Vagina (tissue), 2 donors: ENCODE measurements at regions not wholly inside any gene's neighbourhood (a gene's known extent, or its start where the extent isn't known, plus 50 kb on each side); places are given as distances from the start of the nearest gene placed in this dataset.
"Not testable (repeated sequence)": the region's sequence is repeated elsewhere in the genome, so short reads cannot be mapped to it uniquely, and the experiment has no call there.

Experiments used
- DNase-seq, 2 donors: peaks; one replicate each; pipeline ENCODE4 v3.0.0-alpha.2; 2017; ENCODE audit errors: extremely low spot score in 2 of 2
- H3K27ac ChIP-seq: fragments of 200-600 bp; sonication (generic); one replicate; pipeline ENCODE4 v1.5.1; 2019
- H3K27me3 ChIP-seq: fragments of 200-600 bp; sonication (generic); one replicate; pipeline ENCODE4 v1.5.1; 2019
- H3K36me3 ChIP-seq, 2 donors: fragments of 200-600 bp; sonication (generic); one replicate each; pipeline ENCODE4 v1.5.1; 2017 to 2019
- H3K4me1 ChIP-seq: fragments of 200-600 bp; sonication (generic); one replicate; pipeline ENCODE4 v1.5.1; 2019
- H3K4me3 ChIP-seq, 2 donors: fragments of 200-600 bp; sonication (generic); 1 replicate in 1 of 2; 2 replicates in 1 of 2; pipeline ENCODE4 v1.5.1; 2016 to 2019
- H3K9me3 ChIP-seq: fragments of 200-600 bp; sonication (generic); one replicate; pipeline ENCODE4 v1.5.1; 2019
- CTCF ChIP-seq, 3 experiments: fragments of 450-650 bp in 2 of 3; fragments of 200-600 bp in 1 of 3; sonication (generic) in 1 of 3; IDR thresholded peaks; one replicate each; pipeline ENCODE4 v1.5.1; 2017 to 2019; ENCODE audit warnings: antibody characterized with exemption in 3 of 3, mild to moderate bottlenecking in 2 of 3, moderate library complexity in 2 of 3
- POLR2A ChIP-seq, 2 donors: fragments of 450-650 bp; IDR thresholded peaks; one replicate each; pipeline ENCODE4 v1.6.1; 2017; ENCODE audit warnings: antibody characterized with exemption in 2 of 2, mild to moderate bottlenecking in 2 of 2, moderate library complexity in 2 of 2
- POLR2AphosphoS5 ChIP-seq, 2 donors: sonication (generic); formaldehyde crosslinking; IDR thresholded peaks; one replicate each; pipeline ENCODE4 v1.9.0; 2017; ENCODE audit warnings: antibody characterized with exemption in 2 of 2, mild to moderate bottlenecking in 2 of 2, low read depth in 1 of 2; ENCODE audit not compliant: insufficient read depth in 1 of 2
- intact Hi-C: fragments of 100-400 bp; cut with DNase I; formaldehyde crosslinking; loops from one replicate; pipeline ENCODE4 v1.15.1; 2023

- Histone ChIP-seq H3K27me3 (no peaks in the 10 kb centered on the region), H3K36me3 (no peaks in the 10 kb centered on the region), H3K27ac (no peak overlapping the region), H3K4me1 (no peaks in the 10 kb centered on the region), H3K9me3 (no peaks in the 10 kb centered on the region), H3K4me3 (no peak overlapping the region)
- intact Hi-C loops = no loop called here
- no peak for TF ChIP-seq CTCF (IDR thresholded peaks at IDR 0.05)
- TF ChIP-seq POLR2A (IDR thresholded peaks at IDR 0.05) = no peak
- no peak for TF ChIP-seq POLR2AphosphoS5 (IDR thresholded peaks at IDR 0.05; ENCODE audit: insufficient read depth in 1 of 2, low read depth in 1 of 2)
- no peak for DNase-seq
These were observed 444.0 kb upstream of the PTGER4 start for GRCh38 chr5:40235471-40236400.

- intact Hi-C loops = no loop called here
- no peak overlapping the region for H3K4me3 ChIP-seq
- no peak overlapping the region for H3K27ac ChIP-seq
- H3K4me1 ChIP-seq = no peaks in the 10 kb centered on the region
- DNase-seq = no peak
- no peaks in the 10 kb centered on the region for H3K36me3 ChIP-seq
- no peaks in the 10 kb centered on the region for H3K9me3 ChIP-seq
- no peaks in the 10 kb centered on the region for H3K27me3 ChIP-seq
- no peak for TF ChIP-seq POLR2AphosphoS5 (IDR thresholded peaks at IDR 0.05; ENCODE audit: insufficient read depth in 1 of 2, low read depth in 1 of 2)
- TF ChIP-seq POLR2A (IDR thresholded peaks at IDR 0.05) = no peak
- TF ChIP-seq CTCF (IDR thresholded peaks at IDR 0.05) = no peak
These were observed 446.4 kb upstream of the PTGER4 start for GRCh38 chr5:40233268-40233667.

- Histone ChIP-seq H3K27ac (no peak overlapping the region), H3K27me3 (no peaks in the 10 kb centered on the region), H3K9me3 (no peaks in the 10 kb centered on the region), H3K4me3 (no peak overlapping the region), H3K36me3 (no peaks in the 10 kb centered on the region), H3K4me1 (no peaks in the 10 kb centered on the region)
- no peak for DNase-seq
- intact Hi-C loops = no loop called here
- TF ChIP-seq POLR2AphosphoS5 (IDR thresholded peaks at IDR 0.05; ENCODE audit: insufficient read depth in 1 of 2, low read depth in 1 of 2) (no peak), CTCF (IDR thresholded peaks at IDR 0.05) (no peak), POLR2A (IDR thresholded peaks at IDR 0.05) (no peak)
These were observed 451.8 kb upstream of the PTGER4 start for GRCh38 chr5:40227931-40228330.

GRCh38 chr5:40227366-40227765 lies 452.3 kb upstream of the PTGER4 start:
- H3K4me1 ChIP-seq = no peaks in the 10 kb centered on the region
- H3K36me3 ChIP-seq = no peaks in the 10 kb centered on the region
- no peak for DNase-seq
- no peaks in the 10 kb centered on the region for H3K9me3 ChIP-seq
- no peaks in the 10 kb centered on the region for H3K27me3 ChIP-seq
- H3K27ac ChIP-seq = no peak overlapping the region
- intact Hi-C loops = no loop called here
- no peak overlapping the region for H3K4me3 ChIP-seq
- TF ChIP-seq POLR2AphosphoS5 (IDR thresholded peaks at IDR 0.05; ENCODE audit: insufficient read depth in 1 of 2, low read depth in 1 of 2) (no peak), POLR2A (IDR thresholded peaks at IDR 0.05) (no peak), CTCF (IDR thresholded peaks at IDR 0.05) (no peak)

- Histone ChIP-seq H3K27ac (no peak overlapping the region), H3K27me3 (no peaks in the 10 kb centered on the region), H3K36me3 (no peaks in the 10 kb centered on the region), H3K4me1 (no peaks in the 10 kb centered on the region), H3K4me3 (no peak overlapping the region), H3K9me3 (no peaks in the 10 kb centered on the region)
- no peak for DNase-seq
- intact Hi-C loops = no loop called here
- TF ChIP-seq POLR2A (IDR thresholded peaks at IDR 0.05) (no peak), CTCF (IDR thresholded peaks at IDR 0.05) (no peak), POLR2AphosphoS5 (IDR thresholded peaks at IDR 0.05; ENCODE audit: insufficient read depth in 1 of 2, low read depth in 1 of 2) (no peak)
These were observed 452.8 kb upstream of the PTGER4 start for GRCh38 chr5:40226906-40227305.

- intact Hi-C loops, DNase-seq, H3K4me1 ChIP-seq, H3K27me3 ChIP-seq, H3K9me3 ChIP-seq, H3K27ac ChIP-seq, H3K4me3 ChIP-seq, H3K36me3 ChIP-seq: not testable (repeated sequence)
These were observed 454.6 kb upstream of the PTGER4 start for GRCh38 chr5:40225147-40225546.
